ENCODE measurements at regions not wholly inside any gene's neighbourhood (a gene's known extent, or its start where the extent isn't known, plus 50 kb on each side); places are given as distances from the start of the nearest gene placed in this dataset.

DNA sequence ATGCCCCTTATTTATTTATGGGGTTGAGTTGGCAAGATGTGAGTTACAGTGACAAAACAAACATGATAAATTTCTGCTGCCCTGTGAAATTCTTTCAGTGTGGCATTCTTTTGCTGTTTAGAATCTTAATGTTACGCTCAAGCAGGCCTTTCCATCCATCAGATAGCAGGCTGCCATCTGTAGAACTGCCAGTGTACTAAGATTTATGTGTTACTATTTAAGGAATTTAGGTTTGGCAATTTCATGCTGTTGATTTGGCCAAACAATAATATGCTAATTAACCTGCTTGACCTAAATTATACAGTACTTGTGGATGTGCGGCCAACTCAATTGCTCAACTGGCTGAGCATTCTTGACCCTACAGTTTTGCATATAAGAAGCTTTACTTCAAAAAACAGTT, 477.7 kb upstream of the TPK1 start (continued):
- TF ChIP-seq EZH2 (IDR thresholded peaks at IDR 0.05; ENCODE audit: low read depth, unreplicated experiment) = no peak
- TF ChIP-seq CREB1 (CRISPR knock-in tag; IDR thresholded peaks at IDR 0.05; ENCODE audit: low read depth) = no peak
- TF ChIP-seq, protein P1, sequence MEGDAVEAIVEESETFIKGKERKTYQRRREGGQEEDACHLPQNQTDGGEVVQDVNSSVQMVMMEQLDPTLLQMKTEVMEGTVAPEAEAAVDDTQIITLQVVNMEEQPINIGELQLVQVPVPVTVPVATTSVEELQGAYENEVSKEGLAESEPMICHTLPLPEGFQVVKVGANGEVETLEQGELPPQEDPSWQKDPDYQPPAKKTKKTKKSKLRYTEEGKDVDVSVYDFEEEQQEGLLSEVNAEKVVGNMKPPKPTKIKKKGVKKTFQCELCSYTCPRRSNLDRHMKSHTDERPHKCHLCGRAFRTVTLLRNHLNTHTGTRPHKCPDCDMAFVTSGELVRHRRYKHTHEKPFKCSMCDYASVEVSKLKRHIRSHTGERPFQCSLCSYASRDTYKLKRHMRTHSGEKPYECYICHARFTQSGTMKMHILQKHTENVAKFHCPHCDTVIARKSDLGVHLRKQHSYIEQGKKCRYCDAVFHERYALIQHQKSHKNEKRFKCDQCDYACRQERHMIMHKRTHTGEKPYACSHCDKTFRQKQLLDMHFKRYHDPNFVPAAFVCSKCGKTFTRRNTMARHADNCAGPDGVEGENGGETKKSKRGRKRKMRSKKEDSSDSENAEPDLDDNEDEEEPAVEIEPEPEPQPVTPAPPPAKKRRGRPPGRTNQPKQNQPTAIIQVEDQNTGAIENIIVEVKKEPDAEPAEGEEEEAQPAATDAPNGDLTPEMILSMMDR (conservative IDR thresholded peaks at IDR 0.05; ENCODE audit: low read depth in 2 of 2) = no peak
- no peak for TF ChIP-seq ZNF331 (CRISPR knock-in tag; IDR thresholded peaks at IDR 0.05; ENCODE audit: low read depth)
- TF ChIP-seq NANOG (IDR thresholded peaks at IDR 0.05; ENCODE audit: borderline replicate concordance) = no peak
- TF ChIP-seq, protein P2, sequence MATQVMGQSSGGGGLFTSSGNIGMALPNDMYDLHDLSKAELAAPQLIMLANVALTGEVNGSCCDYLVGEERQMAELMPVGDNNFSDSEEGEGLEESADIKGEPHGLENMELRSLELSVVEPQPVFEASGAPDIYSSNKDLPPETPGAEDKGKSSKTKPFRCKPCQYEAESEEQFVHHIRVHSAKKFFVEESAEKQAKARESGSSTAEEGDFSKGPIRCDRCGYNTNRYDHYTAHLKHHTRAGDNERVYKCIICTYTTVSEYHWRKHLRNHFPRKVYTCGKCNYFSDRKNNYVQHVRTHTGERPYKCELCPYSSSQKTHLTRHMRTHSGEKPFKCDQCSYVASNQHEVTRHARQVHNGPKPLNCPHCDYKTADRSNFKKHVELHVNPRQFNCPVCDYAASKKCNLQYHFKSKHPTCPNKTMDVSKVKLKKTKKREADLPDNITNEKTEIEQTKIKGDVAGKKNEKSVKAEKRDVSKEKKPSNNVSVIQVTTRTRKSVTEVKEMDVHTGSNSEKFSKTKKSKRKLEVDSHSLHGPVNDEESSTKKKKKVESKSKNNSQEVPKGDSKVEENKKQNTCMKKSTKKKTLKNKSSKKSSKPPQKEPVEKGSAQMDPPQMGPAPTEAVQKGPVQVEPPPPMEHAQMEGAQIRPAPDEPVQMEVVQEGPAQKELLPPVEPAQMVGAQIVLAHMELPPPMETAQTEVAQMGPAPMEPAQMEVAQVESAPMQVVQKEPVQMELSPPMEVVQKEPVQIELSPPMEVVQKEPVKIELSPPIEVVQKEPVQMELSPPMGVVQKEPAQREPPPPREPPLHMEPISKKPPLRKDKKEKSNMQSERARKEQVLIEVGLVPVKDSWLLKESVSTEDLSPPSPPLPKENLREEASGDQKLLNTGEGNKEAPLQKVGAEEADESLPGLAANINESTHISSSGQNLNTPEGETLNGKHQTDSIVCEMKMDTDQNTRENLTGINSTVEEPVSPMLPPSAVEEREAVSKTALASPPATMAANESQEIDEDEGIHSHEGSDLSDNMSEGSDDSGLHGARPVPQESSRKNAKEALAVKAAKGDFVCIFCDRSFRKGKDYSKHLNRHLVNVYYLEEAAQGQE (IDR thresholded peaks at IDR 0.05; ENCODE audit: unreplicated experiment) = no peak

DNA sequence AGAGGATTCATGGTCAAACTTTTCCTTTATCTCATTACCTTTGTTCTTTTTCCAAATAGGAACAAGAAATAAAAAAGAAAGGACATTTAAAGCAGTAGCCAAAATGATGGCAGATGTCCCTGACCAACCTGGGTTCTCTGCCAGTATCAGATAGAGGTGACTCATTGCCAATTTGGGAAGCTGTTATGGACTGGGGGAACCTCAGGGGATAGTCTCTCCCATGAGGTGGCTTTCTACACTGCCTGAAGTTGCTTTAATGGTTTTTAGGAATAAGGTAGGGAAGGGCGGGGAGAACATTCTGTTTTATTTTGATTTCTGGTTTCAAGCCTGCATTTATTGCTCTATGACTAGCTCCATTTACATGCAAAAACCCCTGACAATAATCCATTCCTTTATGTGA, 457.9 kb upstream of the TPK1 start:
- H3F3A ChIP-seq (replicated peaks; ENCODE audit: low read depth) = no peaks in the 10 kb centered on the region
- no peaks in the 10 kb centered on the region for H3K4me1 ChIP-seq (ENCODE audit: insufficient read depth)
- no peaks in the 10 kb centered on the region for H3K36me3 ChIP-seq (ENCODE audit: insufficient read depth)
- no peaks in the 10 kb centered on the region for H3K9me2 ChIP-seq (ENCODE audit: insufficient read depth)
- no peak overlapping the region for H3K27ac ChIP-seq (ENCODE audit: low read depth)
- peaks cover 85% of the 10 kb centered on the region for H3K9me3 Mint-ChIP-seq
- no peaks in the 10 kb centered on the region; the same call in 2 of the 3 replicates for H3K36me3 Mint-ChIP-seq (ENCODE audit: low read depth)
- H3K4me2 ChIP-seq = no peak overlapping the region
- no peaks in the 10 kb centered on the region for H4K20me1 ChIP-seq (replicated peaks; ENCODE audit: insufficient read depth)
- H3K27me3 ChIP-seq (ENCODE audit: insufficient read depth) = no peaks in the 10 kb centered on the region
- H3K4me1 Mint-ChIP-seq = no peaks in the 10 kb centered on the region
- H3K79me2 ChIP-seq (replicated peaks; ENCODE audit: insufficient read depth) = no peaks in the 10 kb centered on the region
- ATAC-seq (no peak), DNase-seq (ENCODE audit: low spot score) (no peak)
- no peak overlapping the region for H3K4me3 Mint-ChIP-seq
- no peak overlapping the region for H3K27ac Mint-ChIP-seq
- H3K27me3 Mint-ChIP-seq (ENCODE audit: insufficient read depth, low read depth, poor library complexity) = no peaks in the 10 kb centered on the region
- H3K4me3 ChIP-seq = no peak overlapping the region
- H2AFZ ChIP-seq = no peak overlapping the region
- TF ChIP-seq JUNB (IDR thresholded peaks at IDR 0.05; ENCODE audit: unreplicated experiment) (no peak), NANOG (IDR thresholded peaks at IDR 0.05; ENCODE audit: borderline replicate concordance) (no peak), ETS1 (IDR thresholded peaks at IDR 0.05) (no peak), ZNF462 (CRISPR knock-in tag; IDR thresholded peaks at IDR 0.05) (no peak)

Measured in GM23338 (cell line).